Kidney (tissue), 13 donors: ENCODE measurements at regions not wholly inside any gene's neighbourhood (a gene's known extent, or its start where the extent isn't known, plus 50 kb on each side); places are given as distances from the start of the nearest gene placed in this dataset.
A peak's percentile ranks its signal among the peaks of the same experiment; 100 is the strongest.

Source experiments
- DNase-seq, 5 donors: peaks; one replicate each; pipeline ENCODE4 v3.0.0-alpha.2; 2013 to 2020
- FAIRE-seq: peaks from 2 replicates; lab custom pipeline; 2012; peaks lifted over from hg19 to GRCh38; lab: Jason Lieb, UNC
- H3K27ac ChIP-seq, 2 donors: one replicate each; pipeline ENCODE4 v1.7.0; 2013; ENCODE audit warnings: low read depth in 2 of 2, low read length in 2 of 2, inconsistent platforms in 1 of 2
- H3K27me3 ChIP-seq: one replicate; pipeline ENCODE4 v1.7.1; 2013; ENCODE audit warnings: low read length, inconsistent platforms; ENCODE audit not compliant: control insufficient read depth, insufficient read depth
- H3K36me3 ChIP-seq, 3 donors: one replicate each; pipeline versions ENCODE4 v1.7.0 to v1.7.1; 2013; ENCODE audit warnings: low read length in 3 of 3, control low read depth in 1 of 3, inconsistent platforms in 1 of 3; ENCODE audit not compliant: insufficient read depth in 3 of 3, control insufficient read depth in 2 of 3
- H3K4me1 ChIP-seq, 3 donors: one replicate each; pipeline versions ENCODE4 v1.7.0 to v1.7.1; 2013; ENCODE audit warnings: low read length in 3 of 3, inconsistent platforms in 1 of 3, low read depth in 1 of 3; ENCODE audit not compliant: control insufficient read depth in 2 of 3, insufficient read depth in 2 of 3
- H3K4me3 ChIP-seq, 3 donors: one replicate each; pipeline versions ENCODE4 v1.7.0 to v1.8.1; 2013; ENCODE audit warnings: low read length in 3 of 3, control low read depth in 1 of 3, inconsistent platforms in 1 of 3
- H3K9ac ChIP-seq, 3 donors: one replicate each; pipeline versions ENCODE4 v1.7.0 to v1.7.1; 2013; ENCODE audit warnings: low read length in 3 of 3, control low read depth in 1 of 3, inconsistent platforms in 1 of 3
- H3K9me3 ChIP-seq, 3 donors: one replicate each; pipeline versions ENCODE4 v1.7.0 to v1.7.1; 2013; ENCODE audit warnings: low read length in 3 of 3, control low read depth in 1 of 3, inconsistent platforms in 1 of 3; ENCODE audit not compliant: control insufficient read depth in 2 of 3, insufficient read depth in 1 of 3
- intact Hi-C: fragments of 100-400 bp; cut with DNase I; formaldehyde crosslinking; loops from one replicate; pipeline ENCODE4 v1.11.1; 2022
- TF ChIP-seq, protein P1 (sequence below): IDR thresholded peaks from 3 replicates; pipeline ENCODE4 v1.5.1; 2012; ENCODE audit warnings: mild to moderate bottlenecking, moderate library complexity, borderline replicate concordance; ENCODE audit not compliant: insufficient read depth; ENCODE audit errors: extremely low read depth
- donor health status: control.
- donor health status: control.
- donor health status: control.
- donor health status: control.
- donor health status: control.
- donor health status: DM: yes; HTN: yes; CAD: no.
- donor health status: Normal renal cell carcinoma (clear cell type).

GRCh38 chr15:61307474-61307873 lies 78.4 kb upstream of the RORA start:
- intact Hi-C loops: no loop called here
- no peak for FAIRE-seq

GRCh38 chr15:61301701-61302100 lies 72.6 kb upstream of the RORA start:
- no peak overlapping the region for H3K9ac ChIP-seq
- no peaks in the 10 kb centered on the region for H3K36me3 ChIP-seq
- FAIRE-seq (no peak), DNase-seq (no peak)
- no peak overlapping the region for H3K27ac ChIP-seq
- intact Hi-C loops: no loop called here
- no peak overlapping the region for H3K4me3 ChIP-seq
- H3K9me3 ChIP-seq: no peaks in the 10 kb centered on the region
- no peaks in the 10 kb centered on the region for H3K27me3 ChIP-seq
- TF ChIP-seq, protein P1, sequence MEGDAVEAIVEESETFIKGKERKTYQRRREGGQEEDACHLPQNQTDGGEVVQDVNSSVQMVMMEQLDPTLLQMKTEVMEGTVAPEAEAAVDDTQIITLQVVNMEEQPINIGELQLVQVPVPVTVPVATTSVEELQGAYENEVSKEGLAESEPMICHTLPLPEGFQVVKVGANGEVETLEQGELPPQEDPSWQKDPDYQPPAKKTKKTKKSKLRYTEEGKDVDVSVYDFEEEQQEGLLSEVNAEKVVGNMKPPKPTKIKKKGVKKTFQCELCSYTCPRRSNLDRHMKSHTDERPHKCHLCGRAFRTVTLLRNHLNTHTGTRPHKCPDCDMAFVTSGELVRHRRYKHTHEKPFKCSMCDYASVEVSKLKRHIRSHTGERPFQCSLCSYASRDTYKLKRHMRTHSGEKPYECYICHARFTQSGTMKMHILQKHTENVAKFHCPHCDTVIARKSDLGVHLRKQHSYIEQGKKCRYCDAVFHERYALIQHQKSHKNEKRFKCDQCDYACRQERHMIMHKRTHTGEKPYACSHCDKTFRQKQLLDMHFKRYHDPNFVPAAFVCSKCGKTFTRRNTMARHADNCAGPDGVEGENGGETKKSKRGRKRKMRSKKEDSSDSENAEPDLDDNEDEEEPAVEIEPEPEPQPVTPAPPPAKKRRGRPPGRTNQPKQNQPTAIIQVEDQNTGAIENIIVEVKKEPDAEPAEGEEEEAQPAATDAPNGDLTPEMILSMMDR: no peak
- no peaks in the 10 kb centered on the region for H3K4me1 ChIP-seq

More at GRCh38 chr15:61307474-61307873, 78.4 kb upstream of the RORA start:
- H3K4me1 ChIP-seq: no peaks in the 10 kb centered on the region
- H3K36me3 ChIP-seq: no peaks in the 10 kb centered on the region
- H3K9ac ChIP-seq: no peak overlapping the region
- DNase-seq: no peak
- no peak overlapping the region for H3K27ac ChIP-seq
- no peaks in the 10 kb centered on the region for H3K9me3 ChIP-seq
- TF ChIP-seq, protein P1: no peak
- H3K4me3 ChIP-seq: no peak overlapping the region
- H3K27me3 ChIP-seq: no peaks in the 10 kb centered on the region

DNA sequence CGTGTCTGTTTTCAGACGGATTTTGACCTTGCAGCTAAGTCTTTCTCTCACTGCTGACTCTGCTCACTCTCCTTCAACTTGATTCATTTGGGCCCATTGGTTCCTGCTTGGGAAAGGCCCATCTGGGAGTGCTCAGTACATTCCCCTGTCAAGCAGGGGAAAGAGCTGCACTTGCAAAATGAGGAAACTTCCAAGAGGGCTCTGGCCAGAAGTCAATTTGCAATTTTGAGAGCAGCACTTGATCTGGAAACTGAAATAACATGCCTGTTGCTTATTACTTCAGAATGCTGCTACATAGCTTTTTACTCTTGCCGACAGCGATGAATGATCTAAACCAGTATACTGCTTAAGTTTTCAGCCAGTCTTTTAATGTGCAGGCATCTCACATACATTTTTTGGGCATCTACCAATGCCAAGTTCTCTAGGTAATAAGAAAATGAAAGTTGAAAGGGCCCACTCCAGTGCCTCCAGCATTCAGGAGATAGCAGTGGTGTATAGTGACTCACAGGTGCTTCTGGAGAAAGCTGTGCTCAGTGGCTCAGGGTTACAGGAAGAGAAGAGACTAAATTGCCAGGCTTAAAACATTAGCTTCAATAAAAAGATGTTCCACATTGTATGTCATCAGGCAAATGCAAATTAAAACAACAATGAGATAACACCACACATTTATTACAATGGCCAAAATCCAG lies 70.1 kb upstream of the RORA start:
- DNase-seq: peak in 2 of 5 donors; percentile 9 to 68

More for the DNA sequence above, 70.1 kb upstream of the RORA start:
- Histone ChIP-seq H3K27ac (no peak overlapping the region), H3K4me3 (no peak overlapping the region), H3K9me3 (no peaks in the 10 kb centered on the region), H3K27me3 (no peaks in the 10 kb centered on the region), H3K36me3 (no peaks in the 10 kb centered on the region), H3K4me1 (no peaks in the 10 kb centered on the region), H3K9ac (no peak overlapping the region)
- TF ChIP-seq, protein P1: no peak
- intact Hi-C loops: no loop called here
- FAIRE-seq: no peak
